Neural progenitor cell (in vitro differentiated cells): ENCODE measurements at regions not wholly inside any gene's neighbourhood (a gene's known extent, or its start where the extent isn't known, plus 50 kb on each side); places are given as distances from the start of the nearest gene placed in this dataset.

Experiments
- DNase-seq: peaks from one replicate; pipeline ENCODE4 v3.0.0-alpha.2; 2016; ENCODE audit warnings: low spot score
- H2AFZ ChIP-seq: fragments of 200-600 bp; sonication (generic); replicated peaks from 2 replicates; pipeline ENCODE4 v1.6.1; 2016; ENCODE audit warnings: antibody characterized with exemption
- H3F3A ChIP-seq: fragments of 200-600 bp; sonication (generic); 2 replicates; pipeline ENCODE4 v1.6.1; 2016; ENCODE audit warnings: antibody characterized with exemption, low read depth
- H3K27ac ChIP-seq: fragments of 200-600 bp; sonication (generic); 2 replicates; pipeline ENCODE4 v1.5.1; 2016; ENCODE audit warnings: mild to moderate bottlenecking
- H3K27me3 ChIP-seq: fragments of 200-600 bp; sonication (generic); 2 replicates; pipeline ENCODE4 v1.6.1; 2016; ENCODE audit warnings: mild to moderate bottlenecking, moderate library complexity
- H3K36me3 ChIP-seq: fragments of 200-600 bp; sonication (generic); 2 replicates; pipeline ENCODE4 v1.5.1; 2016
- H3K4me1 ChIP-seq: fragments of 200-600 bp; sonication (generic); 2 replicates; pipeline ENCODE4 v1.6.1; 2016; ENCODE audit warnings: mixed run types
- H3K4me2 ChIP-seq: fragments of 200-600 bp; sonication (generic); 2 replicates; pipeline ENCODE4 v1.6.1; 2016
- H3K4me3 ChIP-seq: fragments of 200-600 bp; sonication (generic); 2 replicates; pipeline ENCODE4 v1.5.1; 2016
- H3K79me2 ChIP-seq: fragments of 200-600 bp; sonication (generic); 2 replicates; pipeline ENCODE4 v1.6.1; 2016; ENCODE audit warnings: low read depth
- H3K9ac ChIP-seq: fragments of 200-600 bp; sonication (generic); 2 replicates; pipeline ENCODE4 v1.6.1; 2016
- H3K9me3 ChIP-seq: fragments of 200-600 bp; sonication (generic); 2 replicates; pipeline ENCODE4 v1.5.1; 2016; ENCODE audit warnings: low read depth
- H4K20me1 ChIP-seq: fragments of 200-600 bp; sonication (generic); 2 replicates; pipeline ENCODE4 v1.6.1; 2016; ENCODE audit warnings: low read depth
- H3K27ac Mint-ChIP-seq: 3 replicates; pipeline ENCODE4 v1.8.0; 2021; ENCODE audit warnings: mixed read lengths
- H3K27me3 Mint-ChIP-seq: 2 replicates; pipeline ENCODE4 v1.8.0; 2022; ENCODE audit warnings: low read depth, mild to moderate bottlenecking, inconsistent platforms, moderate library complexity, mixed read lengths; ENCODE audit not compliant: insufficient read depth
- H3K36me3 Mint-ChIP-seq: 3 replicates; pipeline ENCODE4 v1.8.0; 2021; ENCODE audit warnings: mixed read lengths
- H3K4me1 Mint-ChIP-seq: 3 replicates; pipeline ENCODE4 v1.8.0; 2021; ENCODE audit warnings: mixed read lengths
- H3K4me3 Mint-ChIP-seq: 3 replicates; pipeline ENCODE4 v1.8.0; 2021; ENCODE audit warnings: mild to moderate bottlenecking, moderate library complexity, mixed read lengths
- H3K9me3 Mint-ChIP-seq: 3 replicates; pipeline ENCODE4 v1.8.0; 2020; ENCODE audit warnings: mixed read lengths
- CTCF ChIP-seq: fragments of 200-600 bp; sonication (generic); IDR thresholded peaks from 2 replicates; pipeline ENCODE4 v1.5.1; 2017; ENCODE audit warnings: antibody characterized with exemption, mild to moderate bottlenecking
- EZH2 ChIP-seq: fragments of 200-600 bp; sonication (generic); IDR thresholded peaks from 2 replicates; pipeline ENCODE4 v1.6.1; 2017; ENCODE audit warnings: antibody characterized with exemption, mild to moderate bottlenecking, moderate library complexity
- EZH2phosphoT487 ChIP-seq: fragments of 200-600 bp; sonication (generic); IDR thresholded peaks from 2 replicates; pipeline ENCODE4 v1.6.1; 2017; ENCODE audit warnings: antibody characterized with exemption

GRCh38 chr3:110618512-110619226 lies 452.9 kb upstream of the NECTIN3 start:
- Histone ChIP-seq H3K4me2 (no peak overlapping the region), H3K27me3 (no peaks in the 10 kb centered on the region), H3K9me3 (no peaks in the 10 kb centered on the region), H3K4me1 (no peaks in the 10 kb centered on the region), H3F3A (no peaks in the 10 kb centered on the region), H3K27ac (no peak overlapping the region), H3K36me3 (no peaks in the 10 kb centered on the region), H3K4me3 (no peak overlapping the region), H3K79me2 (no peaks in the 10 kb centered on the region), H3K9ac (no peak overlapping the region), H2AFZ (no peak overlapping the region), H4K20me1 (no peaks in the 10 kb centered on the region)
- DNase-seq: no peak
- TF ChIP-seq CTCF (no peak), EZH2 (no peak), EZH2phosphoT487 (no peak)
- Mint-ChIP-seq H3K9me3 (no peaks in the 10 kb centered on the region), H3K36me3 (no peaks in the 10 kb centered on the region), H3K4me1 (no peaks in the 10 kb centered on the region), H3K27me3 (no peaks in the 10 kb centered on the region), H3K4me3 (no peak overlapping the region), H3K27ac (no peak overlapping the region)

GRCh38 chr3:110620118-110620517 lies 451.5 kb upstream of the NECTIN3 start:
- Histone ChIP-seq H3K79me2 (no peaks in the 10 kb centered on the region), H4K20me1 (no peaks in the 10 kb centered on the region), H3K9ac (no peak overlapping the region), H3F3A (no peaks in the 10 kb centered on the region), H2AFZ (no peak overlapping the region), H3K9me3 (no peaks in the 10 kb centered on the region), H3K27ac (no peak overlapping the region), H3K4me2 (no peak overlapping the region), H3K4me3 (no peak overlapping the region), H3K4me1 (no peaks in the 10 kb centered on the region), H3K27me3 (no peaks in the 10 kb centered on the region), H3K36me3 (no peaks in the 10 kb centered on the region)
- no peak for TF ChIP-seq CTCF
- TF ChIP-seq EZH2phosphoT487: no peak
- TF ChIP-seq EZH2: no peak
- Mint-ChIP-seq H3K27ac (no peak overlapping the region), H3K9me3 (no peaks in the 10 kb centered on the region), H3K27me3 (no peaks in the 10 kb centered on the region), H3K4me3 (no peak overlapping the region), H3K4me1 (no peaks in the 10 kb centered on the region), H3K36me3 (no peaks in the 10 kb centered on the region)
- no peak for DNase-seq

- H3K27ac ChIP-seq: no peak overlapping the region
Observed at GRCh38 chr3:110623571-110623970, 448.0 kb upstream of the NECTIN3 start.

More at GRCh38 chr3:110623571-110623970, 448.0 kb upstream of the NECTIN3 start:
- Histone ChIP-seq H3K27me3 (no peaks in the 10 kb centered on the region), H4K20me1 (no peaks in the 10 kb centered on the region), H3K9ac (no peak overlapping the region), H3K4me1 (no peaks in the 10 kb centered on the region), H3K79me2 (no peaks in the 10 kb centered on the region), H3F3A (no peaks in the 10 kb centered on the region), H2AFZ (no peak overlapping the region), H3K4me2 (no peak overlapping the region), H3K36me3 (no peaks in the 10 kb centered on the region), H3K9me3 (no peaks in the 10 kb centered on the region), H3K4me3 (no peak overlapping the region)
- no peaks in the 10 kb centered on the region for H3K9me3 Mint-ChIP-seq
- H3K27ac Mint-ChIP-seq: no peak overlapping the region
- no peaks in the 10 kb centered on the region for H3K36me3 Mint-ChIP-seq
- TF ChIP-seq EZH2 (no peak), EZH2phosphoT487 (no peak), CTCF (no peak)
- no peaks in the 10 kb centered on the region for H3K27me3 Mint-ChIP-seq
- H3K4me1 Mint-ChIP-seq: no peaks in the 10 kb centered on the region
- no peak overlapping the region for H3K4me3 Mint-ChIP-seq
- no peak for DNase-seq
